AG09309 (cell line): ENCODE measurements at regions not wholly inside any gene's neighbourhood (a gene's known extent, or its start where the extent isn't known, plus 50 kb on each side); places are given as distances from the start of the nearest gene placed in this dataset.

ENCODE experiments used
- DNase-seq: peaks from one replicate; pipeline ENCODE4 v3.0.0-alpha.2; 2010; ENCODE audit warnings: low read depth
- H3K4me3 ChIP-seq: 2 replicates; pipeline ENCODE4 v1.5.1; 2011; ENCODE audit warnings: mild to moderate bottlenecking, low read depth, low read length, moderate library complexity; ENCODE audit not compliant: control insufficient read depth
- TF ChIP-seq, protein P1 (sequence below): IDR thresholded peaks from 2 replicates; pipeline ENCODE4 v1.5.1; 2011; ENCODE audit warnings: mild to moderate bottlenecking, low read depth, low read length, inconsistent platforms; ENCODE audit not compliant: insufficient read depth, control insufficient read depth; ENCODE audit errors: missing control alignments

- H3K4me3 ChIP-seq = no peak overlapping the region
- no peak for DNase-seq
- TF ChIP-seq, protein P1, sequence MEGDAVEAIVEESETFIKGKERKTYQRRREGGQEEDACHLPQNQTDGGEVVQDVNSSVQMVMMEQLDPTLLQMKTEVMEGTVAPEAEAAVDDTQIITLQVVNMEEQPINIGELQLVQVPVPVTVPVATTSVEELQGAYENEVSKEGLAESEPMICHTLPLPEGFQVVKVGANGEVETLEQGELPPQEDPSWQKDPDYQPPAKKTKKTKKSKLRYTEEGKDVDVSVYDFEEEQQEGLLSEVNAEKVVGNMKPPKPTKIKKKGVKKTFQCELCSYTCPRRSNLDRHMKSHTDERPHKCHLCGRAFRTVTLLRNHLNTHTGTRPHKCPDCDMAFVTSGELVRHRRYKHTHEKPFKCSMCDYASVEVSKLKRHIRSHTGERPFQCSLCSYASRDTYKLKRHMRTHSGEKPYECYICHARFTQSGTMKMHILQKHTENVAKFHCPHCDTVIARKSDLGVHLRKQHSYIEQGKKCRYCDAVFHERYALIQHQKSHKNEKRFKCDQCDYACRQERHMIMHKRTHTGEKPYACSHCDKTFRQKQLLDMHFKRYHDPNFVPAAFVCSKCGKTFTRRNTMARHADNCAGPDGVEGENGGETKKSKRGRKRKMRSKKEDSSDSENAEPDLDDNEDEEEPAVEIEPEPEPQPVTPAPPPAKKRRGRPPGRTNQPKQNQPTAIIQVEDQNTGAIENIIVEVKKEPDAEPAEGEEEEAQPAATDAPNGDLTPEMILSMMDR = no peak
These were observed 407.8 kb downstream of the ATP23 start for GRCh38 chr12:58349161-58349560.

- no peak for DNase-seq
- H3K4me3 ChIP-seq = no peak overlapping the region
- TF ChIP-seq, protein P1 = no peak
These were observed 415.4 kb downstream of the ATP23 start for GRCh38 chr12:58356794-58357193.

GRCh38 chr12:58357511-58357910 lies 416.1 kb downstream of the ATP23 start:
- H3K4me3 ChIP-seq = no peak overlapping the region
- TF ChIP-seq, protein P1 = no peak
- DNase-seq = no peak

DNA sequence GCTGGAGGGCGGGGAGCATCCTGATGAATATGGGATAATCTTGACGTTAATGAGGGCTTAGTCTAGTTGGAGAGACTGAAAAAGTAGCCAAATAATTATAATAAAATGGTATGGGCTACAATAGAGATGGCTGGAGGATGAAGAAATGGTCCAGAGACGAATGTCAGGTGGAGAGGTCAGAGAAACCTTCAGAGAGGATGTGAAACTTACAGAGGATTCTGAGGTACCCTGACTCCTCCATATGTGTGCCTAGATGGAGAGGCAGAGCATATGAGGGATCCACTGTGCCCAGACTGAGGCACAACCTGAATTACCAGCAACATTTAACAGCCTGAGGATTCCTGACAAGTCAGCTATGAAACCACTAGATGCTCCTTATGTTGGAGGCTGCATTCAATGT lies 417.0 kb downstream of the ATP23 start:
- TF ChIP-seq, protein P1 = no peak

DNA sequence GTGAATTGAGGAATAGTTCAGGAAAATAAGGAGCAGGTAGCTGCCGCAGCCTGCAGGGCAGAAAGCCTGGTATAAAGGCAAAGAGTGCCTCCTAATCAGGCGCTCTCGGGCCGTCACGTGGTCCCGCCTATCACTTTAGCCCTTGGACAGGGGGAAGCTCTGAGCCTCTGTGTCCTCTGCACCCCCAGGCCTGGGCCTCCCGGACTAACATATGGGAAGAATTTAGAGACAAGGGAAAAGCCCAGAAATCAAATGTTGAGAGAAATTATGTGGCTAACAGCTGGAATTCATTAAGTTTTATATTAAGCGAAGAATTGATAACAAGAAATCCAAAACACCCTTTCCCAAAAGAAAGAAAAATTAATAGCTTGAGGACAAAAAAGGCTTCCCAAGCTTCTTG lies 417.7 kb downstream of the ATP23 start:
- TF ChIP-seq, protein P1 = no peak
- H3K4me3 ChIP-seq = no peak overlapping the region
- peak; percentile 67 for DNase-seq

More for the DNA sequence above, 417.0 kb downstream of the ATP23 start:
- no peak for DNase-seq
- no peak overlapping the region for H3K4me3 ChIP-seq

- TF ChIP-seq, protein P1 = no peak
- H3K4me3 ChIP-seq = no peak overlapping the region
- no peak for DNase-seq
These were observed 419.7 kb downstream of the ATP23 start for GRCh38 chr12:58361056-58361455.

DNA sequence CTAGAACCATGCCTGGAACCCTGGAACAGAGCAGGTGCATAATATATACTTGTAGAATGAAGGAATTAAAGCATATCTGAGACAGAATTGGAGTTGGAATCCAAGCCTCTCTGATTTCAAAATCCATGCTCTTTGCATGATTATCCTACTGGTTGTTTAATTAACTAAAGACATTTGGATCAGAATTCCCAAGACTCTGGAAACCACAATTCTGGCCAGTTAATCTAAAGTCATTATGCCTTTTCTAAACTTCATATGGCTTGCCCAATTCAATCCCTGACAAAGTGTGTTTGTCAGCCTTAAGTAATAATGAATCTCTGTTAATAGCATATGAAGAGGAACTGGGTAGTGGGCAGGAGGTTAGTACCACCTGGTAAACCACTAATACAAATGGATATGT lies 422.6 kb downstream of the ATP23 start:
- TF ChIP-seq, protein P1 = no peak
- no peak for DNase-seq
- H3K4me3 ChIP-seq = no peak overlapping the region
